Mesothelial cell of epicardium (in vitro differentiated cells): ENCODE measurements at regions not wholly inside any gene's neighbourhood (a gene's known extent, or its start where the extent isn't known, plus 50 kb on each side); places are given as distances from the start of the nearest gene placed in this dataset.

Source experiments
- DNase-seq, 2 experiments: peaks; one replicate each; pipeline ENCODE4 v3.0.0; 2021; ENCODE audit warnings: low spot score in 2 of 2; ENCODE audit not compliant: unreplicated experiment in 2 of 2
- H3K27ac Mint-ChIP-seq: 2 replicates; pipeline ENCODE4 v1.8.0; 2021; ENCODE audit warnings: mixed read lengths
- H3K27me3 Mint-ChIP-seq: 2 replicates; pipeline ENCODE4 v1.8.0; 2021; ENCODE audit warnings: low read depth, mixed read lengths
- H3K36me3 Mint-ChIP-seq: 2 replicates; pipeline ENCODE4 v1.8.0; 2021; ENCODE audit warnings: mixed read lengths
- H3K4me1 Mint-ChIP-seq: 2 replicates; pipeline ENCODE4 v1.8.0; 2021; ENCODE audit warnings: mixed read lengths
- H3K4me3 Mint-ChIP-seq: 2 replicates; pipeline ENCODE4 v1.8.0; 2021; ENCODE audit warnings: mild to moderate bottlenecking, moderate library complexity, mixed read lengths
- H3K9me3 Mint-ChIP-seq: 2 replicates; pipeline ENCODE4 v1.8.0; 2021; ENCODE audit warnings: mixed read lengths
- TF ChIP-seq, protein P1 (sequence below): fragments of 200-600 bp; sonication (generic); IDR thresholded peaks from one replicate; pipeline ENCODE4 v1.5.0; 2021; ENCODE audit warnings: antibody characterized with exemption; ENCODE audit not compliant: unreplicated experiment

DNA sequence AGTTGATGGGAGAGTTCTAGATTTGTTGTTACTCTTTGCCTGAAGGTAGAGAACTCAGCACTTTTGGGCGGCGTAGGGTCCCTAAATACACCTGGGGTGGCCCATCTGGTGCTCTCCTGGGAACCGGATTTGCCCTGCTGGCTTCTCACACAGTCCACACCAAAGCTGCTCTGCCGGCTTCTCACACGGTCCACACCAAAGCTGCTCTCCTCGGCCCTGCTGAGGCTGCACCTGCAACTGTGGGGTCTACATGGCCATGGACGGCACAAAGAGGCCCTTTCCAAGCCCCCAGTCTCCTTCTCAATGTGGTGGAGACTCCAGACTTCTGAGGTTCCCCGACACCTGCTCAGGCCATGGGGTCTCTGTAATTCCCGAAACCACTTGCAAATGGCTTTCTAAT is 124.8 kb upstream of the GPC1 start:
- no peaks in the 10 kb centered on the region for H3K27me3 Mint-ChIP-seq
- H3K9me3 Mint-ChIP-seq: no peaks in the 10 kb centered on the region
- H3K27ac Mint-ChIP-seq: no peak overlapping the region
- no peaks in the 10 kb centered on the region for H3K36me3 Mint-ChIP-seq
- no peak overlapping the region for H3K4me3 Mint-ChIP-seq
- TF ChIP-seq, protein P1, sequence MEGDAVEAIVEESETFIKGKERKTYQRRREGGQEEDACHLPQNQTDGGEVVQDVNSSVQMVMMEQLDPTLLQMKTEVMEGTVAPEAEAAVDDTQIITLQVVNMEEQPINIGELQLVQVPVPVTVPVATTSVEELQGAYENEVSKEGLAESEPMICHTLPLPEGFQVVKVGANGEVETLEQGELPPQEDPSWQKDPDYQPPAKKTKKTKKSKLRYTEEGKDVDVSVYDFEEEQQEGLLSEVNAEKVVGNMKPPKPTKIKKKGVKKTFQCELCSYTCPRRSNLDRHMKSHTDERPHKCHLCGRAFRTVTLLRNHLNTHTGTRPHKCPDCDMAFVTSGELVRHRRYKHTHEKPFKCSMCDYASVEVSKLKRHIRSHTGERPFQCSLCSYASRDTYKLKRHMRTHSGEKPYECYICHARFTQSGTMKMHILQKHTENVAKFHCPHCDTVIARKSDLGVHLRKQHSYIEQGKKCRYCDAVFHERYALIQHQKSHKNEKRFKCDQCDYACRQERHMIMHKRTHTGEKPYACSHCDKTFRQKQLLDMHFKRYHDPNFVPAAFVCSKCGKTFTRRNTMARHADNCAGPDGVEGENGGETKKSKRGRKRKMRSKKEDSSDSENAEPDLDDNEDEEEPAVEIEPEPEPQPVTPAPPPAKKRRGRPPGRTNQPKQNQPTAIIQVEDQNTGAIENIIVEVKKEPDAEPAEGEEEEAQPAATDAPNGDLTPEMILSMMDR: no peak
- H3K4me1 Mint-ChIP-seq: no peaks in the 10 kb centered on the region
- DNase-seq: peak in 1 of 2 experiments; percentile 34

DNA sequence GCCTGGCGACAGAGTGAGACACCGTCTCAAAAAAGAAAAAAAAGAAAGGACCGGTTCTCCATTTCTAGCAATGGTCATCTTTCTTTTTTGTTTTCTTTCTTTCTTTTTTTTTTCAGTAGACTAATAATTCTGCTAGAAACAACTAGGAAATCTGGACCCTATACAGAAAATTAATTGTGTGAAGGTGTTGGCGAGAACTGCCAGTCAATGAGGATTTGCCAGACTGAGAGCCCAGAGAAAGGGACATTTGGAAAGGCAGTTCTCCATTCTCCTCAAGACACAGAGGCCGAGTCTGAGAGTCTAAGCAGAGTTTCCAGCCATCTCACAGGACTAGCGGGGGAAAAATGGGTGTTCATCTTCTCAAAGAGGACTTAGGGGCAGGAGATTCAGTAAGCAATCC is 123.6 kb upstream of the GPC1 start:
- TF ChIP-seq, protein P1: no peak
- Mint-ChIP-seq H3K27ac (no peak overlapping the region), H3K36me3 (no peaks in the 10 kb centered on the region), H3K9me3 (peaks cover 6% of the 10 kb centered on the region), H3K4me3 (no peak overlapping the region), H3K27me3 (peaks cover 3% of the 10 kb centered on the region), H3K4me1 (no peaks in the 10 kb centered on the region)
- no peak for DNase-seq

DNA sequence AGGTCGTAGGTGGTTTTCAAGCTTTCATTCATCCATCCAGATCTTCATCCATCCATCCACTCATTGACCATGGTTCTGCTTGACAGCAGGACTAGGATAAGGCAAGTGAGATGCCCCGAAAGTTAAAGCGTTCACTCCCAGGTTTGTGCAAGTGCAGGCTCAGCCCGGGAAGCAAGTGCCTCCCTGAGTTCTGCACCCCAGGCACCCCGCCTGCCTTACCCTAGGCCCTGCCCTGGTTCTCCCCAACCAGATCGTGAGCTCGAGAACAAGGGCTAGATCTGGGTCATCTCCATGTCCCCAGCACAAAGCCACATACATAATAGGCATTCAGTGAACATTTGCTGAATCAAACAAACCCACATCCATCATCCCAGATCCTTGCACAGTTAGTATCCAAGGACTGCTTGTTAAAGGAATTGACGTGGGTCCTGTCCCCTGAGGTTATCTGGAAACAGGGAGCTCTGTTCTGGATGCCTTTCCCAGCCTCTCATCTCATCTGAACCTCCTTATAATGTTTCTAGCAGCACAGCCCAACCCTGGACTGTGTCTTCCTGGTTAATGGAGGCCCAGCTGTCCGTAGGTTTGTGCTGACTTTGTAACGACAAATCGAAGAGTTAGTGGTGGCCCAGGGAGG is 116.1 kb upstream of the GPC1 start:
- peaks cover 6% of the 10 kb centered on the region for H3K9me3 Mint-ChIP-seq
- H3K27ac Mint-ChIP-seq: no peak overlapping the region
- TF ChIP-seq, protein P1: no peak
- H3K27me3 Mint-ChIP-seq: peaks cover 31% of the 10 kb centered on the region
- no peak overlapping the region for H3K4me3 Mint-ChIP-seq
- H3K4me1 Mint-ChIP-seq: peaks cover 2% of the 10 kb centered on the region
- DNase-seq: no peak
- no peaks in the 10 kb centered on the region for H3K36me3 Mint-ChIP-seq

DNA sequence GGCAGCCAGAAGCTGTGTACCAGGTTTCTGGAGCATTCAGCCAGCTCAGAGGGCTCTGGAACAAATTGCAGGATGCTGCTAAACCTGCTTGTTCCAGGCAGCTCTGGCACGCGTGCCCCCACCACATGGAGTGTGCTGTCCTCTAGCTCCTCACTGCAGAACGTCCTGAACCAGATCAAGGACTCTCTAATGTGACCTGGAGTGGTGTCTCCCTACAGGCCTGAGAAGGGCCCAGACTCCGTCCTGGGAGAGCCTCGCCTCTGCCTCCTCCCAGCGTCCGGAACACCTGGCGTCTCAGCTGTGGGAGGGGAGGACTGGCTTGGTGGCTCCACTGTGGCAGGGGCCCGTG is 115.6 kb upstream of the GPC1 start:
- Mint-ChIP-seq H3K27me3 (peaks cover 33% of the 10 kb centered on the region), H3K27ac (no peak overlapping the region), H3K4me1 (peaks cover 2% of the 10 kb centered on the region)

DNA sequence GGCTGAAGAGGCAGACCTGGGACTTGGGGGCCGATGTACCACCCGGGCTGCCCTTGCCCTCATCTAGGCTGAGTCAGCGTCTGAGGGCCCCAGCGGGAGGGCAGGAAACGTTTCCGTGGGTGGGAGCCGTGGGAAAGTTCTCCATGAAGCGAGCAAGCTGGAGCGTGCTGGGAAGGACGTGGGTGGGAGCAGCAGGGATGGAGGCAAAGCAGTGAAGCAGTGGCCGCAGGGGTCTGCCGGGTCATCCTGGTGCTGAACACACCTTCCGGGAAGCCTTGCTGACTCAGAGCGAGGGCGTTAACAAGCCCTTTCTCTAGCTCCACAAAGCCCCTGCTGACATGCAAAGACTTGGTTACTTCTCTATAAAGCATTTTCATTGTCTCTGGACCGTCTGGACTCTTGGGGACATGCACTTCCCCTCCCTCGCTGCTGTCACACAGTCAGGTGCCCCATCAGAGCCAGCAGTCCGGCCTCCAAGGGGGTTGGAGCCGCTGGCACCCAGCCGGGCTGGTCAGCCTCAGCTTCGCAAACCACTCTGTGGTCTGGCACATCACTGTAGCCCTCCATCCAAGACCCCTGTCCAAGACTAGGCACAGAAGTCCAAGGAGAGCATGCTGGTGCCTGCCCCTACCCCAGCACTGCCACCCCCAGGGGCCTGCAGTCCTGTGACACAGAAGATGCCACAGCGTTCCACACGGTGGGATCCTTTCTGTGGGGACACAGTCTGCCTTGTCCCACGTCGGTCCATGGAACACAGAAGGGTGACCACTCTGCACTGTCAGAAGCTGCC is 115.1 kb upstream of the GPC1 start:
- Mint-ChIP-seq H3K36me3 (no peaks in the 10 kb centered on the region), H3K27ac (no peak overlapping the region), H3K9me3 (peaks cover 6% of the 10 kb centered on the region), H3K27me3 (peaks cover 33% of the 10 kb centered on the region), H3K4me1 (peaks cover 4% of the 10 kb centered on the region), H3K4me3 (no peak overlapping the region)
- TF ChIP-seq, protein P1: no peak
- DNase-seq: peak in 1 of 2 experiments; percentile 36

More for the DNA sequence above, 115.6 kb upstream of the GPC1 start:
- Mint-ChIP-seq H3K36me3 (no peaks in the 10 kb centered on the region), H3K4me3 (no peak overlapping the region), H3K9me3 (peaks cover 6% of the 10 kb centered on the region)
- TF ChIP-seq, protein P1: no peak
- DNase-seq: peak in 1 of 2 experiments; percentile 31
